ENCODE measurements at regions not wholly inside any gene's neighbourhood (a gene's known extent, or its start where the extent isn't known, plus 50 kb on each side); places are given as distances from the start of the nearest gene placed in this dataset.

DNA sequence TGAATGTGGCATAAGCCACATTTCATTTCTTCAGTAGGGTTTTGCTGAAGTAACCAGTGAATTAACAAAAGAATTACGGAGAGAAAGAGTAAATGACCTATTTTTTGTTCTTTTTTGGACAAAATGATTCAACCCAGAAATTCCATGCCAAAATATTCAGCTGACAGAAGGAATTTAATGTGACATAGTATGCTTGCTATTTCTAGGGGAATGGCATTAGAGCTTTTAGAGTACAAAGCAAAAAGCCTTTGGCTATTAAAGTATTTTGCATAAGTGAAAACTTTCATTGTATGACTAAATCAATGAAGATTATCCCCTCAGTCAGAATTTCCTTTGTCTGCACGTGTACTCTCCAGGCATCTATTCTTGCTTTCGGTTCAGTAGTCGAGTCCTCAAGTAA is 465.3 kb downstream of the COG6 start:
- TF ChIP-seq, protein P1, sequence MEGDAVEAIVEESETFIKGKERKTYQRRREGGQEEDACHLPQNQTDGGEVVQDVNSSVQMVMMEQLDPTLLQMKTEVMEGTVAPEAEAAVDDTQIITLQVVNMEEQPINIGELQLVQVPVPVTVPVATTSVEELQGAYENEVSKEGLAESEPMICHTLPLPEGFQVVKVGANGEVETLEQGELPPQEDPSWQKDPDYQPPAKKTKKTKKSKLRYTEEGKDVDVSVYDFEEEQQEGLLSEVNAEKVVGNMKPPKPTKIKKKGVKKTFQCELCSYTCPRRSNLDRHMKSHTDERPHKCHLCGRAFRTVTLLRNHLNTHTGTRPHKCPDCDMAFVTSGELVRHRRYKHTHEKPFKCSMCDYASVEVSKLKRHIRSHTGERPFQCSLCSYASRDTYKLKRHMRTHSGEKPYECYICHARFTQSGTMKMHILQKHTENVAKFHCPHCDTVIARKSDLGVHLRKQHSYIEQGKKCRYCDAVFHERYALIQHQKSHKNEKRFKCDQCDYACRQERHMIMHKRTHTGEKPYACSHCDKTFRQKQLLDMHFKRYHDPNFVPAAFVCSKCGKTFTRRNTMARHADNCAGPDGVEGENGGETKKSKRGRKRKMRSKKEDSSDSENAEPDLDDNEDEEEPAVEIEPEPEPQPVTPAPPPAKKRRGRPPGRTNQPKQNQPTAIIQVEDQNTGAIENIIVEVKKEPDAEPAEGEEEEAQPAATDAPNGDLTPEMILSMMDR (IDR thresholded peaks at IDR 0.05; ENCODE audit: insufficient read depth, low read length, poor library complexity, severe bottlenecking) = no peak
- no peak for TF ChIP-seq EZH2phosphoT487 (conservative IDR thresholded peaks at IDR 0.05; ENCODE audit: low read length)

Data from SU-DHL-6 (cell line).